ENCODE measurements at regions not wholly inside any gene's neighbourhood (a gene's known extent, or its start where the extent isn't known, plus 50 kb on each side); places are given as distances from the start of the nearest gene placed in this dataset.

- FAIRE-seq = no peak
- Histone ChIP-seq H3K4me1 (replicated peaks in 1 of 2; ENCODE audit: control insufficient read depth in 2 of 2, insufficient read depth in 2 of 2, low read length in 2 of 2) (no peaks in the 10 kb centered on the region), H3K9ac (ENCODE audit: insufficient read depth in 1 of 2, low read depth in 2 of 2, low read length in 2 of 2) (no peak overlapping the region), H3K79me2 (ENCODE audit: control insufficient read depth, insufficient read depth, low read length) (no peaks in the 10 kb centered on the region), H3K27ac (ENCODE audit: extremely low read depth, low read depth, low read length) (no peak overlapping the region), H3K9me1 (ENCODE audit: control insufficient read depth, insufficient read depth, low read length) (no peaks in the 10 kb centered on the region), H3K4me3 (no peak overlapping the region), H3K4me2 (ENCODE audit: insufficient read depth, low read length) (no peak overlapping the region), H3K27me3 (ENCODE audit: control insufficient read depth in 2 of 2, insufficient read depth in 2 of 2, low read length in 2 of 2) (no peaks in the 10 kb centered on the region; a peak in 1 of 5 replicates), H3K9me3 (replicated peaks; ENCODE audit: control insufficient read depth, insufficient read depth, low read depth, low read length) (no peaks in the 10 kb centered on the region), H4K20me1 (replicated peaks; ENCODE audit: control insufficient read depth, insufficient read depth, low read length) (no peaks in the 10 kb centered on the region; the same call in 1 of the 2 replicates), H3K36me3 (ENCODE audit: control insufficient read depth, insufficient read depth, low read length) (no peaks in the 10 kb centered on the region), H2AFZ (ENCODE audit: low read depth, low read length) (no peak overlapping the region)
- CTCF ChIA-PET (ENCODE audit: low intra/inter-chr PET ratio) = no interaction called here
- ATAC-seq = no peak
- DNase-seq (ENCODE audit: extremely low read depth in 1 of 4, low spot score in 3 of 4) = no peak
- POLR2A ChIA-PET = no interaction called here
- intact Hi-C loops (cut with micrococcal nuclease) (no loop called here), in situ Hi-C loops (cut with MboI) (no loop called here)
- TF ChIP-seq ZKSCAN3 (CRISPR knock-in tag; IDR thresholded peaks at IDR 0.05) (no peak), RBBP5 (IDR thresholded peaks at IDR 0.05; ENCODE audit: borderline replicate concordance, insufficient read depth, low read length, poor library complexity, severe bottlenecking) (no peak), ZC3H4 (CRISPR knock-in tag; IDR thresholded peaks at IDR 0.05; ENCODE audit: borderline replicate concordance) (no peak), E2F4 (CRISPR knock-in tag; IDR thresholded peaks at IDR 0.05; ENCODE audit: low read depth) (no peak), NFXL1 (CRISPR knock-in tag; IDR thresholded peaks at IDR 0.05) (no peak), NCOA1 (IDR thresholded peaks at IDR 0.05; ENCODE audit: low read depth) (no peak), ZNF436 (CRISPR knock-in tag; IDR thresholded peaks at IDR 0.05) (no peak), GABPB2 (CRISPR knock-in tag; conservative IDR thresholded peaks at IDR 0.05) (no peak), STAT6 (CRISPR knock-in tag; IDR thresholded peaks at IDR 0.05) (no peak), KLF10 (CRISPR knock-in tag; IDR thresholded peaks at IDR 0.05) (no peak), GABPB1 (CRISPR knock-in tag; IDR thresholded peaks at IDR 0.05) (no peak), POLR2B (IDR thresholded peaks at IDR 0.05; ENCODE audit: low read depth, partially characterized antibody) (no peak), ZNF584 (CRISPR knock-in tag; IDR thresholded peaks at IDR 0.05; ENCODE audit: low read depth) (no peak), ZNF280B (CRISPR knock-in tag; IDR thresholded peaks at IDR 0.05) (no peak), SNIP1 (IDR thresholded peaks at IDR 0.05; ENCODE audit: low read depth) (no peak), CHAMP1 (IDR thresholded peaks at IDR 0.05) (no peak), BDP1 (IDR thresholded peaks at IDR 0.05; ENCODE audit: insufficient read depth, insufficient read length) (no peak)
- BruUV-seq (replicated peaks) = no TSS peak
Observed at GRCh38 chr4:16418814-16419213, 192.5 kb upstream of the TAPT1 start.
